ENCODE measurements at regions not wholly inside any gene's neighbourhood (a gene's known extent, or its start where the extent isn't known, plus 50 kb on each side); places are given as distances from the start of the nearest gene placed in this dataset.

GRCh38 chr4:135120195-135120594 is 918.6 kb upstream of the PABPC4L start:
- no peak for DNase-seq (ENCODE audit: low read depth in 4 of 4, low spot score in 3 of 4)

GRCh38 chr4:135114079-135114478 is 912.5 kb upstream of the PABPC4L start:
- DNase-seq (ENCODE audit: low read depth in 4 of 4, low spot score in 3 of 4), result no peak

DNA sequence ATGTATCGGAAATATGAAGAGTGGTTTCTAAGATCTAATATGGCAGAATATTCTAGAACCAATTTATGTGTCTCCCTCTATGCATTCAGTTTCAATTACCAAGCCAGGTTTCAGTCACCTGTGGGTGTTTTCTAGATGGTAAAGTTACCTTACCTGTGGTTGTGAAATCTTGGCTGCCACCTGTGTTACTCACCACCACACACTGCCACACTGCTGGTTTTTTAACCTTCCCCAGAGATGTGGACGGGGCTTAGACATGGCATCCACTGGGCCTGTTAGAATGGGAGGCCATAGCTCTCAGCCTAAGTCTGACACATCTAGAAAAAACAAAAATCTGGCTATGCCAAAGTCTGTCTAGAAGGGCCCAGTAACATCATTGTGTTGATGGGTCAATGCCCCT is 896.5 kb upstream of the PABPC4L start:
- no peak for DNase-seq (ENCODE audit: low read depth in 4 of 4, low spot score in 3 of 4)

DNA sequence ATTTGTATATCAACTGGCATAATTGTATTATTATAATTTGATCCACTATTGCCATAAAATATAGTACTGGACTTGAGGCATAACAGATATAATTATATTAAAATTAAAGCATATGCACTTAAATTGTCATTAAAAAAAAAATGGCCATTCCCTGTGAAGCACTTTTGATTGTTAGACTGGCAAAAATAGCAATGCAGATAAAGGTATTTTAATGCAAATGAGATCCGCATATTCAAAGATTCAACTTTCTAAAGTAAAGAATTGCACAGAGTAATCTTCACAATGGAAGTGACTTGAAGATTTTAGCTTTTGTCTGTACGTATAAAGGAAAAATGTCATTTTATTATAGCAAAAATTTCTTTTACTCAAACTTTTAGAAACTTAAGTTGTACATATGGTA is 871.8 kb upstream of the PABPC4L start:
- DNase-seq (ENCODE audit: low read depth in 4 of 4, low spot score in 3 of 4), result no peak

DNA sequence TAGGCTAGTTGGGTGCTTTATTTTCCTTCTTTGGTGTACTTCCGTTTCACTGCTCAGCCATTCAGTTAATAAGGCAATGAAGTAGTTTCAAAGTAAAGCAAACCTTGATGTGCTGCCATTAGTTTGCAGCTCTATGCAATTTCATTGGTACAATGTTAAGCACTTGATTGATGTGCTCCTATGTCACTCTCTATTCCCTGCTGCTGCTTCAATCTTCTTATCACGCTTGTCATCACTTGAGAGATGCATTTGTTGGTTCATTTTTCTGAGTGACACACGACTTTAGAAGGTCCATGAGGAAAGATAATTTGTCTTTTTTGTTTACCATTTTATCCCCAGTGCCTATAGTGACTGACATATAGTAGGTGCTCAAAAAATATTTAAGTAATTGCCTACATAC is 871.0 kb upstream of the PABPC4L start:
- no peak for DNase-seq (ENCODE audit: low read depth in 4 of 4, low spot score in 3 of 4)

- DNase-seq (ENCODE audit: low read depth in 4 of 4, low spot score in 3 of 4), result no peak
These were observed 863.8 kb upstream of the PABPC4L start for GRCh38 chr4:135065366-135065765.

DNA sequence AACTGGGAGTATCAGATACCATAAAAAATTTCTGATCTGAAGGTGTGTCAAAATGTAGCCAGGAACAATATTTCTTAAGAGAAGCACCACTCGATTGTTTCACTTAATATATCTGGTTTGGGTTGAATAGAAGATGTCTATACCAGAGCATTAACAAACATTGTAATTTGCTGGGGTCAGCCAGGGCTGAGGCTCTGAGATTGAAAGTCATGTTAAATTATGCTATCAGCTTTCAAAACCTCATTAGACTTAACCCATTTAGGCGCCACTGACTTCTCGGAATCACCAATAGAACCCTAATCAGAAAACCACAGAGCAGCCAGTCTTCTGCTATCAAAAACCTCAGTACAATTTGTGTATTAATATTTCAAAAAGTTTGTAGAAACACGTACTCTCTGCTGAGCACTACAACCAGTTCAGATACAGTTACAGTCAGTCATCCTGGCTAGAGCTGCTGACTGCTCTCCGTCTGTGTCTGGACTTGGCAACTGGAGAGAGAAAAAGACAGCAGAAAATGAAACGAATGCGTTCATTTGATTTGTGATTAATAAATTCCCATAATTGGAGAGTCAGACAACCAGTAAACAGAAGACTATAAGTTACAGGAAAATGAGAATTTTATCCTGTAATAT is 848.6 kb upstream of the PABPC4L start:
- DNase-seq (ENCODE audit: low read depth in 4 of 4, low spot score in 3 of 4), result no peak

DNA sequence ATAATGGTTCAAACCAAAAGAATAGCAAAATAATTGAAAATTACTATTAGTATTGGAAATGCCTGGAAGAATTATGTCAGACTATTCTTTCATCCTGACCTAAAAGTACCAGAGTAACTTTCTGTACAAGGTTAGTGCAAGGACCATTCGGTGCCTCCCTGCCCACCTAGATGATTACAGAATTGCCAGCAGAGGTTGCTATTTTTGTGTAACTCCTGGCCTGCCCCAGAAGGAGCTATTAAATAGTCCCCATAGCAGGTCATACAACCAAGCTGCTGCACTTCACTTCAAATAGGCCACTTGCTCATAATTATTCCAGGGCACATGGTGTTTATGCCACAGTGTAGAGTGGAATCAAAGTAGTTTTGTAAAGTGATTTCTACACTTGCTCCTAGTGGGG is 831.1 kb upstream of the PABPC4L start:
- DNase-seq (ENCODE audit: low read depth in 4 of 4, low spot score in 3 of 4), result no peak

DNA sequence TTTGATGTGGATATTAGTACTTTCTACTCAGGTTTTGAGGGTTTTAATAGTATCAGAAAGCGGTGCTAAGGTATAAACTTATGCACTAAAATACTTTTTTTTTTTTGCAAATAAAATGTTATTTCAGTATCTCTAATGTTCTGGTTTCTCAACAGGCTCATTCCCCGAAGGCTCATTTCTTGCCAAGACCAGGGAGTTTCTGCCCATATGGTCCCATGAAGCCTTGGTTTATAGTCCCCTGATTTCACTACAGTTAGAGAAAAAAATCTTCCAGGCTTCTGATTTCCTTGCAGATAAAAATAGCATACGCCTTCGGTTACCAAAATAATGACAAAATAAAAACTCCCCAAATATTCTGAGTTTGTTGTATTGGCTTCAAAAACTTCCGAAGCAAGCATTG is 814.2 kb upstream of the PABPC4L start:
- no peak for DNase-seq (ENCODE audit: low read depth in 4 of 4, low spot score in 3 of 4)

DNA sequence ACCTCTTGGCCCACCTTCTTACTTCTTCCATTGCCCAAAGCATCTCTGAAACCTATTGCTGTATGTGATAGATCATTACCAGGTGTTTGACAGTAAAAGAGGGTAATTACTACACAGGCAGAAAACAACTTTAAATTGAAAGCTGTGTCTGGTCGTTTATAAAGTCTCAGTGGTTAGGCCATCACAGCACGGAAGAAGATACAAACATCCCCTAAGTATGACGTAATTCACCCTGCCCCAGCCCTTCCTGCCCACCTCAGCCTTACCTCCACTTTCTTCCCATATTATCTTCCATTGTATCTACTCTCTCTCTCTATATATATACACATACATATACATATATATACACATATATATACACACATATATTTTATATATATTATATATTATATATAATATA is 805.8 kb upstream of the PABPC4L start:
- DNase-seq (ENCODE audit: low read depth in 4 of 4, low spot score in 3 of 4), result no peak

GRCh38 chr4:134999169-134999568 is 797.6 kb upstream of the PABPC4L start:
- DNase-seq (ENCODE audit: low read depth in 4 of 4, low spot score in 3 of 4), result no peak

DNA sequence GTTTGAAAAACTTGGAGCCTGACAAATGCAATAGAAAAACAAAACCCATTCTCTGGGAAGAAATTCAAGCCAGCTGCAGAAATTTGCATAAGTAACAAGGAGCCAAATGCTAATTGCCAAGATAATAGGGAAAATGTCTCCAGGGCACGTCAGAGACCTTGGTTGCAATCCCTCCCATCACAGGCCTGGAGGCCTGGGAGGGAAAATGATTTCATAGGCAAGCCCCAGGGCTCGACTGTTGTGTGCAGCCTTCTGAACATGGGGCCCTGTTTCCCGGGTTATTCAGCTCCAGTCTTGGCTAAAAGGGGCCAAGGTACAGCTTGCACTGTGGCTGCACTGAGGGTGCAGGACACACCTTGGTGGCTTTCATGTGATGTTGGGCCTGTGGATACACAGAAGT is 760.4 kb upstream of the PABPC4L start:
- DNase-seq (ENCODE audit: low read depth in 4 of 4, low spot score in 3 of 4), result no peak

DNA sequence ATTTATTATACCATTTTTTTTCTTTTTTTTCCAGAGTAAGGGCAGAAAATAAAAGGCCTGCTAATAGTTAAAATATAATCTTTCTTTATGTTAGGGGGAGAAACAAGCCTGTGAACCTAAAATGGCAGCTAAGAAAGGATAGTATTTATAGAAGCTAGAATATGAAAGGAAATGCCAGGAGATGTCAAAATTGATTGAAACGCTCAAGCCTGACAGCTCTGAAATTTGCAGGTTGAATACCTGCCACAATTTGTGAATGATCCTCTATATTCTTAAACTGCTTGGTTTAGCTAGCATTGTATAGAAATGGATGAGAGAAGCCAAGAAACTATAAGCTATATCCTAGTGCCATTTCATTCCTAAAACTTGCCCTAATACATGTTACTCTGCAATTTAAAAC is 757.3 kb upstream of the PABPC4L start:
- DNase-seq (ENCODE audit: low read depth in 4 of 4, low spot score in 3 of 4), result no peak

DNA sequence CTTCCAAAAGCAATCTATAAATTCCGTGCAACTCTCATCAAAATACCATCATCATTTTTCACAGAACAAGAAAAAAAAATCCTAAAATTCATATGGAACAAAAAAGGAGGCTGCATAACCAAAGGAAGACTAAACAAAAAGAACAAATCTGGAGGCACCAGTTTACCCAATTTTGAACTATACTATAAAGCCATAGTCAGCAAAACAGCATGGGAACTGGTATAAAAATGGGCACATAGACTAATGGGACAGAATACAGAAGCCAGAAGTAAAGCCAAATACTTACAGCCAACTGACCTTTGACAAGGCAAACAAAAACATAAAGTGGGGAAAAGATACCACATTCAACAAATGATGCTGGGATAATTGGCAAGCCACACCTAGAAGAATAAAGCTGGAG is 753.5 kb upstream of the PABPC4L start:
- no peak for DNase-seq (ENCODE audit: low read depth in 4 of 4, low spot score in 3 of 4)

DNA sequence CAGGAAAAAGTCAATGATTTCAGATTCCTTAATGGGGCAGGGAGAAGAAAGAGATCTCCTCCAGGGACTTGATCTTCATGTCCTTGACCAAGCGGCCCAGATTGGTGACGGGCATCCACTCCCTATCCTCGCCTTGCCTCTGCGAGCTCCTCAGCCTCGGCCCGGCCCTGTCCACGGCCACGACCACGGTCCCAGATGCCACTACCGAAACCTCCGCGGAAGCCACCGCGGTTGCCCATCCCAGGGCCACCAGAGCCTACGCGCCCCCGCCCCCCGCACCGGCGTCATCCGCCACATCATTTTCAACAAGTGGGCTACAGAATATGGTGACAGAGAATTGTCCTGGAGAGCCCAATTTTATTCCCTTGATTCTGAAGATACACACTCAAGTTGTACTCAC is 751.2 kb upstream of the PABPC4L start:
- DNase-seq (ENCODE audit: low read depth in 4 of 4, low spot score in 3 of 4), result no peak

- no peak for DNase-seq (ENCODE audit: low read depth in 4 of 4, low spot score in 3 of 4)
These were observed 750.7 kb upstream of the PABPC4L start for GRCh38 chr4:134952305-134952704.

DNA sequence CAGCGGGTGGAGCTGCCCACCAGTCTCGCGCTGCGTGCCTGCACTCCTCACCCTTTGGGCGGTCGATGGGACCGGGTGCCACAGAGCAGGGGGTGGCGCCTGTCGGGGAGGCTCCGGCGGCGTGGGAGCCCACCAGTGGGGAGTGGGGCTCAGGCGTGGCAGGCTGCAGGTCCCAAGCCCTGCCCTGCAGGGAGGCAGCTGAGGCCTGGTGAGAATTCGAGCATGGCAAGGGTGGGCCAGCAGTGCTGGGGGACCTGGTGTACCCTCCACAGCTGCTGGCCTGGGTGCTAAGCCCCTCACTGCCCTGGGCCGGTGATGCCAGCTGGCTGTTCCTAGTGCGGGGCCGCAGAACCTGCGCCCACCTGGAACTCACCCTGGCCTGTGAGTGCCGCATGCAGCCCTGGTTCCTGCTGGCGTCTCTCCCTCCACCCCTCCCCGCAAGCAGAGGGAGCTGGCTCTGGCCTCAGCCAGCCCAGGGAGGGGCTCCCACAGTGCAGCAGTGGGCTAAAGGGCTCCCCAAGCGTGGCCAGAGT is 746.6 kb upstream of the PABPC4L start:
- DNase-seq (ENCODE audit: low read depth in 4 of 4, low spot score in 3 of 4), result no peak

GRCh38 chr4:134944115-134944514 is 742.5 kb upstream of the PABPC4L start:
- DNase-seq (ENCODE audit: low read depth in 4 of 4, low spot score in 3 of 4), result no peak

GRCh38 chr4:134936014-134936413 is 734.4 kb upstream of the PABPC4L start:
- no peak for DNase-seq (ENCODE audit: low read depth in 4 of 4, low spot score in 3 of 4)

DNA sequence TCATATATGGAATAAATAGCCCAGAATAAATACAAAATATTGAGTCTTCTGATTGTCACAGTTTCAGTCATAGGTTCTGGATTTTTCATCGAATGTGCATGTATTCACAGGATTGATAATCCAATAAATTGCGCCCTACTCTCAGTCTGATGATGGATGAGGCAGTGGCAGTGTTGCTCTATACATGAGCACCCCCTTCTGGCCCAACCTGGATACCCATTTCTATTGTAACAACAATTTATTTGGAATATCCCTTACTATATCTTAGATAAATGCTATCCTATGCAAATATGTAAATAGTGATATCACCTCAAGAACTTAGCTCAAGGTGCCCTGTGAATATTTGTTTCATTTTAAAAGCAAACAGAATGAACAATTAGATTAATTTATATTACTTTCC is 733.7 kb upstream of the PABPC4L start:
- DNase-seq (ENCODE audit: low read depth in 4 of 4, low spot score in 3 of 4), result no peak

GRCh38 chr4:134934036-134934808 is 732.6 kb upstream of the PABPC4L start:
- DNase-seq (ENCODE audit: low read depth in 4 of 4, low spot score in 3 of 4), result no peak

DNA sequence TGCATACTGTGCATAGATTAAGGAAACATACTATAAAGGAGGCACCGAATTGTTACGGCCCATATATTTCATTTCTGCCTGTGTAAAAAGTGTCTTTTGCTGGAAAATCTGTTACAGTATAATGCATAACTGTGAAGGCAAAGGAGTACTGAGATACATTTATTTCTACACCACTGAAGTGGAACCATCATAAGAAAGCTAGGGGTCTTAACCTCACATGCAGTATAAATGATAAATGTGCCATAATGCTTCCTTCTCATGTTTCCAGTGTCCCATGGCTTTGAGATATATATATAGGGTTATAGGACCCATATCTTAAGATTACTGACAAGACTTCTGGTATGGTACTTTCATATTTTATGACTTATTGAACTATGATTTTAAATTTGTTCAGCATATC is 713.8 kb upstream of the PABPC4L start:
- DNase-seq (ENCODE audit: low read depth in 4 of 4, low spot score in 3 of 4), result no peak

All from left renal pelvis (tissue), 4 donors.